ENCODE measurements at regions not wholly inside any gene's neighbourhood (a gene's known extent, or its start where the extent isn't known, plus 50 kb on each side); places are given as distances from the start of the nearest gene placed in this dataset.

DNA sequence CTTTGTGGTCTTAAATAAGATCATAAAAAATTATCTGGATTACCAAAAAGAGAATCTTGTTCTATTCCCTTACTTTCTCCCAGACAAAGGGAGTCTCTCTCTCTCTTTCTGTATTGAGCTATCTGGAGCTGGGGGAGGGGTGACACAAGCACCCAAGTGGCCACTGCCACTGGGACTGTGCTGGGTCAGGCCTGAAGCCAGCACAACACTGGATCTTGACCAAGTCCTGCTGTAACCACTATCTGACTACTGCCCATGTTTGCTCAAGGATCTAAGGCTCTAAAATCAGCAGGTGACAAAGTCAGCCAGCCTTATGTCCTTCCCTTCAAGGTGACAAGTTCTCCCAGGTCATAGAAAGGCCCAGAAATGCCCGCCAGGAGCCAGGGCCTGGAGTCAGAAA lies 75.0 kb upstream of the SPATA16 start:
- Histone ChIP-seq H3K9me3 (ENCODE audit: control insufficient read depth in 1 of 2, insufficient read depth in 1 of 2, low read depth in 1 of 2, low read length in 2 of 2) (no peaks in the 10 kb centered on the region), H3K27ac (ENCODE audit: low read depth, low read length) (no peak overlapping the region), H4K20me1 (ENCODE audit: insufficient read depth) (no peaks in the 10 kb centered on the region), H3K9me2 (ENCODE audit: insufficient read depth) (no peaks in the 10 kb centered on the region), H3K4me2 (ENCODE audit: low read length) (no peak overlapping the region), H2AFZ (ENCODE audit: low read depth, low read length, poor library complexity, severe bottlenecking) (no peak overlapping the region), H3K9ac (ENCODE audit: low read length) (no peak overlapping the region), H3K4me1 (ENCODE audit: control insufficient read depth in 1 of 2, insufficient read depth in 2 of 2, low read length in 2 of 2) (no peaks in the 10 kb centered on the region), H3K36me3 (ENCODE audit: control insufficient read depth in 1 of 2, insufficient read depth in 2 of 2, low read length in 2 of 2) (no peaks in the 10 kb centered on the region), H3K79me2 (ENCODE audit: insufficient read depth, low read length) (no peaks in the 10 kb centered on the region), H3K4me3 (replicated peaks in 1 of 2; ENCODE audit: low read depth in 1 of 2, low read length in 2 of 2) (no peak overlapping the region), H3K27me3 (ENCODE audit: insufficient read depth, low read length) (no peaks in the 10 kb centered on the region)
- no peak for DNase-seq (ENCODE audit: low read depth, low spot score)
- TF ChIP-seq, protein P1, sequence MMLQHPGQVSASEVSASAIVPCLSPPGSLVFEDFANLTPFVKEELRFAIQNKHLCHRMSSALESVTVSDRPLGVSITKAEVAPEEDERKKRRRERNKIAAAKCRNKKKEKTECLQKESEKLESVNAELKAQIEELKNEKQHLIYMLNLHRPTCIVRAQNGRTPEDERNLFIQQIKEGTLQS (IDR thresholded peaks at IDR 0.05), result no peak
- TF ChIP-seq, protein P2, sequence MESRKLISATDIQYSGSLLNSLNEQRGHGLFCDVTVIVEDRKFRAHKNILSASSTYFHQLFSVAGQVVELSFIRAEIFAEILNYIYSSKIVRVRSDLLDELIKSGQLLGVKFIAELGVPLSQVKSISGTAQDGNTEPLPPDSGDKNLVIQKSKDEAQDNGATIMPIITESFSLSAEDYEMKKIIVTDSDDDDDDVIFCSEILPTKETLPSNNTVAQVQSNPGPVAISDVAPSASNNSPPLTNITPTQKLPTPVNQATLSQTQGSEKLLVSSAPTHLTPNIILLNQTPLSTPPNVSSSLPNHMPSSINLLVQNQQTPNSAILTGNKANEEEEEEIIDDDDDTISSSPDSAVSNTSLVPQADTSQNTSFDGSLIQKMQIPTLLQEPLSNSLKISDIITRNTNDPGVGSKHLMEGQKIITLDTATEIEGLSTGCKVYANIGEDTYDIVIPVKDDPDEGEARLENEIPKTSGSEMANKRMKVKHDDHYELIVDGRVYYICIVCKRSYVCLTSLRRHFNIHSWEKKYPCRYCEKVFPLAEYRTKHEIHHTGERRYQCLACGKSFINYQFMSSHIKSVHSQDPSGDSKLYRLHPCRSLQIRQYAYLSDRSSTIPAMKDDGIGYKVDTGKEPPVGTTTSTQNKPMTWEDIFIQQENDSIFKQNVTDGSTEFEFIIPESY (IDR thresholded peaks at IDR 0.05; ENCODE audit: extremely low read depth, insufficient replicate concordance, low read length), result no peak
- CTCF ChIA-PET, result no interaction called here
- intact Hi-C loops (cut with micrococcal nuclease), result no loop called here
- no TSS peak for BruUV-seq (replicated peaks)
- RAD21 ChIA-PET (ENCODE audit: low non-redundant PET in 1 of 2, low total read pairs in 2 of 2, uncharacterized antibody in 2 of 2, unreplicated experiment in 2 of 2), result no interaction called here
- ATAC-seq, result no peak
- POLR2A ChIA-PET, result no interaction called here

DNA sequence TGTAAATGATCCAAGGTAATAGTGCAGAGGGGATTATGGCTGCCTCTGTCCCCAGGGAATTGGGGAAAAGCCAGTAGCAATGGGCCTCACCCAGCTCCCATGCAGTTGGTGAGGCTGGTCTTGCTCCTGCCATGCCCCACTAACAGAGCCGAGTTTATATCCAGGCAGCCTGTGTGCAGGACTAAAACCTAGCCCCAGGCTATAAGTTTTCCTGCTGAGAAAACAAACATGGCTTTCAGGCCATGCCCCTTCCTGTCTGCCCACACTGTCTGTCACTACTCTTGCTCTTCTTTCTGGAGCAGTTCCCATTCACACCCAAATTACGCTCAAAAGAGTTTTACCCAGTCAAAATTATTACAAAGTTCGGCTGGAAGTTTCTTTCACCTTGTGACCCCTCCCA lies 73.5 kb upstream of the SPATA16 start:
- intact Hi-C loops (cut with micrococcal nuclease), result no loop called here
- H3K9me3 ChIP-seq (ENCODE audit: control insufficient read depth in 1 of 2, insufficient read depth in 1 of 2, low read depth in 1 of 2, low read length in 2 of 2), result no peaks in the 10 kb centered on the region
- H4K20me1 ChIP-seq (ENCODE audit: insufficient read depth), result no peaks in the 10 kb centered on the region
- BruUV-seq (replicated peaks), result no TSS peak
- TF ChIP-seq, protein P1 (IDR thresholded peaks at IDR 0.05), result no peak
- TF ChIP-seq POLR2AphosphoS5 (IDR thresholded peaks at IDR 0.05; ENCODE audit: low read depth, low read length), result no peak
- TF ChIP-seq EZH2 (IDR thresholded peaks at IDR 0.05), result no peak
- H2AFZ ChIP-seq (ENCODE audit: low read depth, low read length, poor library complexity, severe bottlenecking), result no peak overlapping the region
- ATAC-seq (no peak), DNase-seq (ENCODE audit: low read depth, low spot score) (no peak)
- no peaks in the 10 kb centered on the region for H3K9me2 ChIP-seq (ENCODE audit: insufficient read depth)
- ChIA-PET CTCF (no interaction called here), POLR2A (no interaction called here), RAD21 (ENCODE audit: low non-redundant PET in 1 of 2, low total read pairs in 2 of 2, uncharacterized antibody in 2 of 2, unreplicated experiment in 2 of 2) (no interaction called here)
- H3K27ac ChIP-seq (ENCODE audit: low read depth, low read length), result no peak overlapping the region
- no peaks in the 10 kb centered on the region for H3K27me3 ChIP-seq (ENCODE audit: insufficient read depth, low read length)
- H3K79me2 ChIP-seq (ENCODE audit: insufficient read depth, low read length), result no peaks in the 10 kb centered on the region
- no peaks in the 10 kb centered on the region for H3K4me1 ChIP-seq (ENCODE audit: control insufficient read depth in 1 of 2, insufficient read depth in 2 of 2, low read length in 2 of 2)
- H3K9ac ChIP-seq (ENCODE audit: low read length), result no peak overlapping the region
- no peak overlapping the region for H3K4me2 ChIP-seq (ENCODE audit: low read length)
- H3K4me3 ChIP-seq (replicated peaks in 1 of 2; ENCODE audit: low read depth in 1 of 2, low read length in 2 of 2), result no peak overlapping the region
- H3K36me3 ChIP-seq (ENCODE audit: control insufficient read depth in 1 of 2, insufficient read depth in 2 of 2, low read length in 2 of 2), result no peaks in the 10 kb centered on the region
